DOHH2 (cell line): ENCODE measurements at regions not wholly inside any gene's neighbourhood (a gene's known extent, or its start where the extent isn't known, plus 50 kb on each side); places are given as distances from the start of the nearest gene placed in this dataset.

Experiments
- H3F3A ChIP-seq: fragments of 200-600 bp; sonication (generic), shearing (Covaris generic); 2 replicates; pipeline ENCODE4 v1.6.0; 2016; ENCODE audit warnings: antibody characterized with exemption, mild to moderate bottlenecking; ENCODE audit not compliant: control insufficient read depth, insufficient read depth
- H3K27ac ChIP-seq: fragments of 200-600 bp; sonication (generic); 2 replicates; pipeline ENCODE4 v1.5.1; 2014; ENCODE audit warnings: low read depth, mild to moderate bottlenecking, low read length, moderate library complexity
- H3K27me3 ChIP-seq: fragments of 200-600 bp; sonication (generic); 2 replicates; pipeline ENCODE4 v1.6.1; 2014; ENCODE audit warnings: mild to moderate bottlenecking, low read length, mixed read lengths; ENCODE audit not compliant: control insufficient read depth
- H3K36me3 ChIP-seq: fragments of 200-600 bp; sonication (generic); 2 replicates; pipeline ENCODE4 v1.6.1; 2014; ENCODE audit warnings: mild to moderate bottlenecking, low read length, moderate library complexity, mixed read lengths; ENCODE audit not compliant: control insufficient read depth
- H3K4me1 ChIP-seq: fragments of 200-600 bp; sonication (generic); 2 replicates; pipeline ENCODE4 v1.6.1; 2014; ENCODE audit warnings: mild to moderate bottlenecking, low read length, mixed read lengths; ENCODE audit not compliant: control insufficient read depth
- H3K4me2 ChIP-seq: fragments of 200-600 bp; sonication (generic); 2 replicates; pipeline ENCODE4 v1.6.0; 2014; ENCODE audit warnings: mild to moderate bottlenecking, low read length, moderate library complexity
- H3K4me3 ChIP-seq: fragments of 200-600 bp; sonication (generic); 2 replicates; pipeline ENCODE4 v1.5.1; 2014; ENCODE audit warnings: mild to moderate bottlenecking, low read length, mixed read lengths
- H3K79me2 ChIP-seq: fragments of 200-600 bp; sonication (generic); 2 replicates; pipeline ENCODE4 v1.6.1; 2014; ENCODE audit warnings: mild to moderate bottlenecking, low read length, mixed read lengths; ENCODE audit not compliant: control insufficient read depth
- H3K9me2 ChIP-seq: fragments of 200-600 bp; sonication (generic); replicated peaks from 2 replicates; pipeline ENCODE4 v1.6.1; 2014; ENCODE audit warnings: mild to moderate bottlenecking, low read length, mixed read lengths; ENCODE audit not compliant: control insufficient read depth
- H3K9me3 ChIP-seq: fragments of 200-600 bp; sonication (generic); 2 replicates; pipeline ENCODE4 v1.6.1; 2014; ENCODE audit warnings: antibody characterized with exemption, low read length, mixed read lengths; ENCODE audit not compliant: control insufficient read depth, insufficient read depth
- H4K20me1 ChIP-seq: fragments of 200-600 bp; sonication (generic); 2 replicates; pipeline ENCODE4 v1.6.0; 2014; ENCODE audit warnings: low read depth, mild to moderate bottlenecking, antibody characterized with exemption, low read length, moderate library complexity; ENCODE audit not compliant: control insufficient read depth, insufficient read depth
- EZH2phosphoT487 ChIP-seq: fragments of 200-600 bp; sonication (generic); IDR thresholded peaks from 2 replicates; pipeline ENCODE4 v1.6.1; 2017; ENCODE audit warnings: borderline replicate concordance, mild to moderate bottlenecking, antibody characterized with exemption, low read length, moderate library complexity, mixed read lengths
- TF ChIP-seq, protein P1 (sequence below): fragments of 200-600 bp; sonication (generic); IDR thresholded peaks from one replicate; pipeline ENCODE4 v1.5.1; 2014; ENCODE audit warnings: antibody characterized with exemption, mild to moderate bottlenecking, low read depth, low read length; ENCODE audit not compliant: poor library complexity, severe bottlenecking

DNA sequence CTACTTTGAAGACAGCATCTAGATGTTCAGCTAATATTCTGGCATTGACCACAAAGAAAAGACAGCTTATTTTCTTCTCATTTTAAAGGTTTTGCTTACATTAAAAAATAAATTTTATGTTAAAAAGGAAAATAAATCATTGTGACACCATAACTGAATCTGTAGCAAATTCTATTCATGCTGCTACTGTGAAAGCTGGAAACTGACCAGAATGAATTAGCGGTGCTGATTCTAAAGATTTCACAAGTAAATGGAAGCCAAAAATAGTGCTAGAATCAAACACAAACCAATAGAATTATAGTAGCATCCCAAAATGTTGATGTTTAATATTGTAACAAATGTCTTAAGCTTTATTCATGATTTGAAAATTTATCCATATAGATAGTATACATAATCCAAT, 850.0 kb upstream of the FBXO33 start:
- Histone ChIP-seq H3K9me2 (no peaks in the 10 kb centered on the region), H3K9me3 (no peaks in the 10 kb centered on the region), H3K4me2 (no peak overlapping the region), H3F3A (no peaks in the 10 kb centered on the region), H3K4me3 (no peak overlapping the region), H3K27ac (no peak overlapping the region), H3K79me2 (no peaks in the 10 kb centered on the region), H4K20me1 (no peaks in the 10 kb centered on the region), H3K4me1 (no peaks in the 10 kb centered on the region), H3K36me3 (no peaks in the 10 kb centered on the region), H3K27me3 (no peaks in the 10 kb centered on the region)
- TF ChIP-seq, protein P1, sequence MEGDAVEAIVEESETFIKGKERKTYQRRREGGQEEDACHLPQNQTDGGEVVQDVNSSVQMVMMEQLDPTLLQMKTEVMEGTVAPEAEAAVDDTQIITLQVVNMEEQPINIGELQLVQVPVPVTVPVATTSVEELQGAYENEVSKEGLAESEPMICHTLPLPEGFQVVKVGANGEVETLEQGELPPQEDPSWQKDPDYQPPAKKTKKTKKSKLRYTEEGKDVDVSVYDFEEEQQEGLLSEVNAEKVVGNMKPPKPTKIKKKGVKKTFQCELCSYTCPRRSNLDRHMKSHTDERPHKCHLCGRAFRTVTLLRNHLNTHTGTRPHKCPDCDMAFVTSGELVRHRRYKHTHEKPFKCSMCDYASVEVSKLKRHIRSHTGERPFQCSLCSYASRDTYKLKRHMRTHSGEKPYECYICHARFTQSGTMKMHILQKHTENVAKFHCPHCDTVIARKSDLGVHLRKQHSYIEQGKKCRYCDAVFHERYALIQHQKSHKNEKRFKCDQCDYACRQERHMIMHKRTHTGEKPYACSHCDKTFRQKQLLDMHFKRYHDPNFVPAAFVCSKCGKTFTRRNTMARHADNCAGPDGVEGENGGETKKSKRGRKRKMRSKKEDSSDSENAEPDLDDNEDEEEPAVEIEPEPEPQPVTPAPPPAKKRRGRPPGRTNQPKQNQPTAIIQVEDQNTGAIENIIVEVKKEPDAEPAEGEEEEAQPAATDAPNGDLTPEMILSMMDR = no peak
- TF ChIP-seq EZH2phosphoT487 = no peak

DNA sequence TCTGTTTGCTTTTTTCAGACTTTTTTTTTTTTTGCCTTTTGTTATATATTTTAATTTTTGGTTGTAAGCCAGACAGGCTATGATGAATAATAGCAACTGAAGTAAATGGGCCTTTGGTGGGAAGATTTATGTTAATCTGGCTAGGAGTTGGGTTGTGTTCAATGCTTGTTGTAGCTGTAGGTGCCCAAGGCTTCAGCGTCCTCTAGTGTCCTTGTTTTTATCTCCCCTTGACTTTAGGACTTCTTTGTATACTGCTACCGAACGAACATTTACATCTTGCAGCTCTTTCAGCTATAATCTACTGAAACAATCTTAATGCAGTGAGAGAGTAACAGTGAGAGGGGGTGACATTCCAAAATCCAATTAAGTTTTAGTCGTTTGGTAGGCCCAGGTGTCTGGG, 848.4 kb upstream of the FBXO33 start:
- H3K36me3 ChIP-seq = no peaks in the 10 kb centered on the region
- TF ChIP-seq EZH2phosphoT487 = no peak
- H3K9me3 ChIP-seq = no peaks in the 10 kb centered on the region
- H3K27ac ChIP-seq = no peak overlapping the region
- no peak overlapping the region for H3K4me3 ChIP-seq
- no peaks in the 10 kb centered on the region for H3F3A ChIP-seq
- no peaks in the 10 kb centered on the region for H3K27me3 ChIP-seq
- no peaks in the 10 kb centered on the region for H3K79me2 ChIP-seq
- H3K9me2 ChIP-seq = no peaks in the 10 kb centered on the region
- H4K20me1 ChIP-seq = no peaks in the 10 kb centered on the region
- no peak overlapping the region for H3K4me2 ChIP-seq
- no peaks in the 10 kb centered on the region for H3K4me1 ChIP-seq

DNA sequence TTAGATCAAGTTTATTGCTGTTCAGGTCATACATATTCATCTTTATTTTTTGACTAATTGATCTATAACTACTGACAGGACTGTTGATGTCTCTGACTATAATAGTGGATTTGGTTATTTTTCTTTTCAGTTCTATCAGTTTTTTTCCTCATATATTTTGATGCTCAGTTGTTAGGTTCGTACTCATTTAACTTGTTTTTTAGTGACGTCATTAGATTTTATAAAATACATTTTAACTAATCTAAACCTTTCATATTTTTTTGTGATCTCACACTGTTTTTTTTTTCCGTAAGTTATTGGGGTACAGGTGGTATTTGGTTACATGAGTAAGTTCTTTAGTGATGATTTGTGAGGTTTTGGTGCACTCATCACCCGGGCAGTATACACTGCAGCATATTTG, 841.2 kb upstream of the FBXO33 start:
- TF ChIP-seq, protein P1 = no peak
- TF ChIP-seq EZH2phosphoT487 = no peak
- no peak overlapping the region for H3K4me2 ChIP-seq
- H3K9me3 ChIP-seq = no peaks in the 10 kb centered on the region
- H3K79me2 ChIP-seq = no peaks in the 10 kb centered on the region
- H3K9me2 ChIP-seq = no peaks in the 10 kb centered on the region
- no peak overlapping the region for H3K27ac ChIP-seq
- no peaks in the 10 kb centered on the region for H3K4me1 ChIP-seq
- H4K20me1 ChIP-seq = no peaks in the 10 kb centered on the region
- no peak overlapping the region for H3K4me3 ChIP-seq
- no peaks in the 10 kb centered on the region for H3K27me3 ChIP-seq
- H3F3A ChIP-seq = no peaks in the 10 kb centered on the region; the same call in 1 of the 2 replicates
- no peaks in the 10 kb centered on the region for H3K36me3 ChIP-seq

DNA sequence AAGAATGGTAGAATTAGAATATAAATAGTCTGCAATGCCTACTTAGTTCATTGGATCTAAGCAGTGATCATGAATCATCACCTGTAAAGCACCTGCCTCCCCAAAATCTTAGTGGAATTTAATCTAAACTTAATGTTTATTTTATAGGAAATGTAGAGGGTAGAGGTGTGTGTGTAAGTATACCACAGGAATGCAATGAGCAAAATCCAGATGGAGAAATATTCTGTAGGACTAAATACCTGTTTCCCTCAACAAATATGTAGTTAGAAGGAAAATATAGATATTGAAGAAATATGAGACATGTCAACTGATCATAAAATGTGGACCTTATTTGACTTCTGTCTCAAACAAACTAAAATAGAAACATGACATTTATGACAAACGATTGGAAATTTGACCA, 839.2 kb upstream of the FBXO33 start:
- no peaks in the 10 kb centered on the region for H4K20me1 ChIP-seq
- H3K27me3 ChIP-seq = no peaks in the 10 kb centered on the region
- H3K4me2 ChIP-seq = no peak overlapping the region
- no peaks in the 10 kb centered on the region for H3K79me2 ChIP-seq
- H3K9me2 ChIP-seq = no peaks in the 10 kb centered on the region
- no peaks in the 10 kb centered on the region for H3K9me3 ChIP-seq
- no peaks in the 10 kb centered on the region; the same call in 1 of the 2 replicates for H3F3A ChIP-seq
- H3K27ac ChIP-seq = no peak overlapping the region
- H3K4me3 ChIP-seq = no peak overlapping the region
- TF ChIP-seq, protein P1 = no peak
- no peak for TF ChIP-seq EZH2phosphoT487
- H3K4me1 ChIP-seq = no peaks in the 10 kb centered on the region
- no peaks in the 10 kb centered on the region for H3K36me3 ChIP-seq
